ENCODE measurements at regions not wholly inside any gene's neighbourhood (a gene's known extent, or its start where the extent isn't known, plus 50 kb on each side); places are given as distances from the start of the nearest gene placed in this dataset.

DNA sequence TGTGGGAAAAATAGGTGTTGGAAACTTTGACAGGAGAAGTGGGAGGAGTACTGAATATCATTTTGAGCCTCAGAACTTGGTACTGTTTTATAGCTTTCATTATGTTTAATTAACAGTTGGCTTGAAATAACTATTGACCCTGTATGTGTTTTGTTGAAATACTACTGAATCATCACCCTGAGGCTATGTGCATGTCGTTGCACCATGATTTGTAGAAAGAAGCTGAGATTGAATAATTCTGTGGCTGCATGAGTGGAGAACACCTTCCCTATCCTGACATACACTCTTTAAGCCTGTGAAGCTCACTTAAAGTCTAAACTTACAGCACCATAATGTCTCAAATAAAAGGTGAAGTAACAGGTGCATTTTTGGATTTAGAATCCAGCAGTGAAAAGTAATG lies 656.5 kb downstream of the CDY2B start:
- TF ChIP-seq, protein P1, sequence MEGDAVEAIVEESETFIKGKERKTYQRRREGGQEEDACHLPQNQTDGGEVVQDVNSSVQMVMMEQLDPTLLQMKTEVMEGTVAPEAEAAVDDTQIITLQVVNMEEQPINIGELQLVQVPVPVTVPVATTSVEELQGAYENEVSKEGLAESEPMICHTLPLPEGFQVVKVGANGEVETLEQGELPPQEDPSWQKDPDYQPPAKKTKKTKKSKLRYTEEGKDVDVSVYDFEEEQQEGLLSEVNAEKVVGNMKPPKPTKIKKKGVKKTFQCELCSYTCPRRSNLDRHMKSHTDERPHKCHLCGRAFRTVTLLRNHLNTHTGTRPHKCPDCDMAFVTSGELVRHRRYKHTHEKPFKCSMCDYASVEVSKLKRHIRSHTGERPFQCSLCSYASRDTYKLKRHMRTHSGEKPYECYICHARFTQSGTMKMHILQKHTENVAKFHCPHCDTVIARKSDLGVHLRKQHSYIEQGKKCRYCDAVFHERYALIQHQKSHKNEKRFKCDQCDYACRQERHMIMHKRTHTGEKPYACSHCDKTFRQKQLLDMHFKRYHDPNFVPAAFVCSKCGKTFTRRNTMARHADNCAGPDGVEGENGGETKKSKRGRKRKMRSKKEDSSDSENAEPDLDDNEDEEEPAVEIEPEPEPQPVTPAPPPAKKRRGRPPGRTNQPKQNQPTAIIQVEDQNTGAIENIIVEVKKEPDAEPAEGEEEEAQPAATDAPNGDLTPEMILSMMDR (IDR thresholded peaks at IDR 0.05; ENCODE audit: borderline replicate concordance, extremely low read depth, low read length, poor library complexity, severe bottlenecking): no peak
- no peak for TF ChIP-seq EZH2 (IDR thresholded peaks at IDR 0.05; ENCODE audit: borderline replicate concordance, low read depth, low read length, severe bottlenecking)

Data from DND-41 (cell line).